Endothelial cell of umbilical vein (primary cell): ENCODE measurements at regions not wholly inside any gene's neighbourhood (a gene's known extent, or its start where the extent isn't known, plus 50 kb on each side); places are given as distances from the start of the nearest gene placed in this dataset.

Experiments
- BruUV-seq: library from RNA; stranded (reverse); fragments of 400-500 nt; replicated peaks from 2 replicates; lab custom pipeline; 2021; lab: Mats Ljungman, UMichigan
- CTCF ChIA-PET: fragments of 300-600, 350-600 bp; sonication (Branson Sonifier 250); formaldehyde crosslinking; loops from one replicate; lab custom pipeline; 2021; ENCODE audit warnings: antibody characterized with exemption, inconsistent platforms; lab: Charles Lee
- POLR2A ChIA-PET: fragments of 300-600, 350-600 bp; sonication (Branson Sonifier 250); formaldehyde crosslinking; loops from one replicate; lab custom pipeline; 2021; ENCODE audit warnings: antibody characterized with exemption, inconsistent platforms; lab: Charles Lee
- DNase-seq: peaks from one replicate; pipeline ENCODE4 v3.0.0-alpha.2; 2011; ENCODE audit warnings: low read depth, low spot score
- FAIRE-seq: peaks from 2 replicates; lab custom pipeline; 2011; peaks lifted over from hg19 to GRCh38; lab: Jason Lieb, UNC
- H2AFZ ChIP-seq: 2 replicates; pipeline ENCODE4 v1.6.0; 2012; ENCODE audit warnings: low read depth, low read length, control low read depth, inconsistent platforms
- H3K27ac ChIP-seq: 2 replicates; pipeline ENCODE4 v1.5.1; 2011; ENCODE audit warnings: low read depth, mild to moderate bottlenecking, control low read depth, low read length, moderate library complexity; ENCODE audit not compliant: insufficient read depth
- H3K27me3 ChIP-seq, 2 experiments: 2 replicates each; pipeline versions ENCODE4 v1.6.0 to v1.6.1; 2011; ENCODE audit warnings: low read length in 2 of 2, mixed read lengths in 1 of 2; ENCODE audit not compliant: control insufficient read depth in 2 of 2, insufficient read depth in 2 of 2
- H3K36me3 ChIP-seq, 2 experiments: 2 replicates in 1 of 2; 3 replicates in 1 of 2; pipeline ENCODE4 v1.5.1; 2011; ENCODE audit warnings: low read length in 2 of 2, mild to moderate bottlenecking in 1 of 2, moderate library complexity in 1 of 2; ENCODE audit not compliant: control insufficient read depth in 2 of 2, insufficient read depth in 2 of 2; ENCODE audit errors: extremely low read depth in 1 of 2
- H3K4me1 ChIP-seq: 3 replicates; pipeline ENCODE4 v1.5.1; 2011; ENCODE audit warnings: mild to moderate bottlenecking, low read length; ENCODE audit not compliant: control insufficient read depth, insufficient read depth; ENCODE audit errors: extremely low read depth
- H3K4me2 ChIP-seq: 2 replicates; pipeline ENCODE4 v1.6.1; 2011; ENCODE audit warnings: low read length, control low read depth, mixed read lengths; ENCODE audit not compliant: insufficient read depth
- H3K4me3 ChIP-seq, 3 experiments: fragments of 200-600 bp in 1 of 3; sonication (generic), shearing (Covaris generic) in 1 of 3; replicated peaks in 1 of 3; 2 replicates each; pipeline ENCODE4 v1.5.1; 2011 to 2016; ENCODE audit warnings: control low read depth in 3 of 3, low read length in 3 of 3, mild to moderate bottlenecking in 2 of 3, inconsistent platforms in 1 of 3, low read depth in 1 of 3, moderate library complexity in 1 of 3; ENCODE audit not compliant: insufficient read depth in 1 of 3
- H3K79me2 ChIP-seq: 2 replicates; pipeline ENCODE4 v1.6.0; 2012; ENCODE audit warnings: low read length, inconsistent platforms; ENCODE audit not compliant: control insufficient read depth, insufficient read depth
- H3K9ac ChIP-seq: replicated peaks from 2 replicates; pipeline ENCODE3; 2011; ENCODE audit warnings: low read length, control low read depth; ENCODE audit not compliant: insufficient read depth; ENCODE audit errors: extremely low read depth
- H3K9me1 ChIP-seq: replicated peaks from 3 replicates; pipeline ENCODE4 v1.6.0; 2011; ENCODE audit warnings: mild to moderate bottlenecking, low read length; ENCODE audit not compliant: control insufficient read depth, insufficient read depth; ENCODE audit errors: extremely low read depth
- H3K9me3 ChIP-seq: replicated peaks from 2 replicates; pipeline ENCODE4 v1.5.1; 2012; ENCODE audit warnings: low read length, inconsistent platforms; ENCODE audit not compliant: control insufficient read depth, insufficient read depth
- H4K20me1 ChIP-seq: replicated peaks from 2 replicates; pipeline ENCODE3; 2011; ENCODE audit warnings: mild to moderate bottlenecking, low read length; ENCODE audit not compliant: control insufficient read depth, insufficient read depth; ENCODE audit errors: extremely low read depth
- CTCF ChIP-seq, 2 donors: IDR thresholded peaks; 1 replicate in 1 of 2; 2 replicates in 1 of 2; pipeline ENCODE4 v1.5.1; 2011; ENCODE audit warnings: low read length in 2 of 2, mild to moderate bottlenecking in 2 of 2, moderate library complexity in 2 of 2, control low read depth in 1 of 2, inconsistent platforms in 1 of 2, low read depth in 1 of 2; ENCODE audit not compliant: insufficient read depth in 1 of 2; ENCODE audit errors: extremely low read depth in 1 of 2
- EZH2 ChIP-seq: IDR thresholded peaks from 2 replicates; pipeline ENCODE4 v1.6.1; 2012; ENCODE audit warnings: borderline replicate concordance, low read depth, mild to moderate bottlenecking, moderate library complexity, low read length, inconsistent platforms; ENCODE audit not compliant: severe bottlenecking
- FOS ChIP-seq: IDR thresholded peaks from 2 replicates; pipeline ENCODE4 v1.6.1; 2011; ENCODE audit warnings: mild to moderate bottlenecking, low read length, moderate library complexity, borderline replicate concordance; ENCODE audit not compliant: insufficient read depth
- JUN ChIP-seq: IDR thresholded peaks from 2 replicates; pipeline ENCODE4 v1.6.1; 2011; ENCODE audit warnings: borderline replicate concordance, low read depth; ENCODE audit not compliant: insufficient read length, insufficient read depth
- MAX ChIP-seq: IDR thresholded peaks from 2 replicates; pipeline ENCODE4 v1.6.1; 2011; ENCODE audit not compliant: insufficient read depth, insufficient read length
- POLR2A ChIP-seq: IDR thresholded peaks from 2 replicates; pipeline ENCODE4 v1.6.1; 2012; ENCODE audit warnings: low read depth, mild to moderate bottlenecking, control low read depth, low read length
- POLR2AphosphoS5 ChIP-seq: IDR thresholded peaks from 2 replicates; pipeline ENCODE4 v1.6.1; 2012; ENCODE audit warnings: low read depth, mild to moderate bottlenecking, control low read depth, low read length, moderate library complexity; ENCODE audit not compliant: insufficient read depth
- dilution Hi-C: fragments of 300-500 bp; cut with MboI; formaldehyde crosslinking; loops from one replicate; pipeline ENCODE4 v1.15.0; 2019; ENCODE audit warnings: low sequenced_read_pairs; ENCODE audit not compliant: extremely low pct_ligation_motif_present
- intact Hi-C: fragments of 100-400 bp; cut with micrococcal nuclease; formaldehyde crosslinking; loops from one replicate; pipeline ENCODE4 v1.10.0; 2022

- DNase-seq = no peak
- no peak for FAIRE-seq
- H2AFZ ChIP-seq = no peak overlapping the region
- no TSS peak for BruUV-seq
- H3K36me3 ChIP-seq = no peaks in the 10 kb centered on the region
- no peak overlapping the region for H3K4me2 ChIP-seq
- no peaks in the 10 kb centered on the region for H3K9me1 ChIP-seq
- no peak overlapping the region for H3K4me3 ChIP-seq
- H3K79me2 ChIP-seq = no peaks in the 10 kb centered on the region
- H4K20me1 ChIP-seq = no peaks in the 10 kb centered on the region
- H3K27ac ChIP-seq = no peak overlapping the region
- ChIA-PET POLR2A (no interaction called here), CTCF (no interaction called here)
- no peak overlapping the region for H3K9ac ChIP-seq
- intact Hi-C loops = no loop called here
- no peaks in the 10 kb centered on the region for H3K9me3 ChIP-seq
- TF ChIP-seq MAX (no peak), CTCF (IDR thresholded peaks at IDR 0.05; ENCODE audit: extremely low read depth in 1 of 2, insufficient read depth in 1 of 2, low read depth in 1 of 2, low read length in 2 of 2) (no peak), FOS (no peak), POLR2AphosphoS5 (no peak), EZH2 (no peak), POLR2A (no peak), JUN (no peak)
- dilution Hi-C loops = no loop called here
- H3K27me3 ChIP-seq = no peaks in the 10 kb centered on the region
- H3K4me1 ChIP-seq = peaks cover 6% of the 10 kb centered on the region
These were observed 319.7 kb upstream of the POM121L12 start for GRCh38 chr7:52715701-52716100.
